IPS-20b (cell line): ENCODE measurements at regions not wholly inside any gene's neighbourhood (a gene's known extent, or its start where the extent isn't known, plus 50 kb on each side); places are given as distances from the start of the nearest gene placed in this dataset.
"Not testable (repeated sequence)": the region's sequence is repeated elsewhere in the genome, so short reads cannot be mapped to it uniquely, and the experiment has no call there.

Source experiments
- H3K27ac ChIP-seq: one replicate; pipeline ENCODE4 v1.5.1; 2013; ENCODE audit warnings: low read length
- H3K27me3 ChIP-seq: 2 replicates; pipeline ENCODE4 v1.6.1; 2013; ENCODE audit warnings: mild to moderate bottlenecking, low read length, inconsistent platforms; ENCODE audit not compliant: insufficient read depth
- H3K36me3 ChIP-seq: 2 replicates; pipeline ENCODE4 v1.6.1; 2013; ENCODE audit warnings: low read depth, mild to moderate bottlenecking, inconsistent platforms, low read length, moderate library complexity; ENCODE audit not compliant: insufficient read depth
- H3K4me1 ChIP-seq: 2 replicates; pipeline ENCODE4 v1.6.1; 2013; ENCODE audit warnings: mild to moderate bottlenecking, control low read depth, inconsistent platforms, low read length, moderate library complexity; ENCODE audit not compliant: insufficient read depth
- H3K4me3 ChIP-seq: 2 replicates; pipeline ENCODE4 v1.5.1; 2013; ENCODE audit warnings: mild to moderate bottlenecking, low read length, inconsistent platforms
- H3K9ac ChIP-seq: 2 replicates; pipeline ENCODE4 v1.6.1; 2013; ENCODE audit warnings: low read depth, mild to moderate bottlenecking, inconsistent platforms, low read length, moderate library complexity
- H3K9me3 ChIP-seq: 2 replicates; pipeline ENCODE4 v1.6.1; 2013; ENCODE audit warnings: mild to moderate bottlenecking, low read depth, low read length, inconsistent platforms; ENCODE audit not compliant: insufficient read depth

- Histone ChIP-seq H3K27me3 (no peaks in the 10 kb centered on the region), H3K4me1 (no peaks in the 10 kb centered on the region), H3K27ac (no peak overlapping the region), H3K36me3 (no peaks in the 10 kb centered on the region), H3K9me3 (peaks cover 9% of the 10 kb centered on the region; the same call in 1 of the 2 replicates), H3K9ac (no peak overlapping the region), H3K4me3 (no peak overlapping the region)
Observed at GRCh38 chr1:73333847-73334503, 864.0 kb downstream of the LRRIQ3 start.

DNA sequence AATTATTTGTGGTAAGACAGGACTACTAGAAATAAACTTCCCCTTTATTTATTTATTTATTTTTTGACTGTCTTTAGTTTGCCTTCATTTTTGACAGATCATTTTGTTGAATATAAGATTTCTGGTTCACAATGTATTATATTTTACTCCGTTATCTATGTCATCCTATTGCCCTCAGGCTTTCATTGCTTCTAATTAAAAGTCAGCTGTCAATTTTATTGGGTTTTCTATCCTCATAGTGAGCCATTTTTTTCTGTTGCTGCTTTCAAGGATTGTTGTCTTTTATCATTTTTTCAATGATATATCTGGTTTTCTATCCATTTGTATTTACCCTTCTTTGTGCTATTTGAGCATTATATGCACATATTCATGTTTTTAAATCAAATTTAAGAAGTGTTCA is 866.2 kb downstream of the LRRIQ3 start:
- no peaks in the 10 kb centered on the region for H3K36me3 ChIP-seq
- H3K27ac ChIP-seq, result no peak overlapping the region
- no peaks in the 10 kb centered on the region for H3K4me1 ChIP-seq
- no peak overlapping the region for H3K4me3 ChIP-seq
- H3K9ac ChIP-seq, result no peak overlapping the region
- H3K27me3 ChIP-seq, result no peaks in the 10 kb centered on the region
- H3K9me3 ChIP-seq, result peaks cover 9% of the 10 kb centered on the region; the same call in 1 of the 2 replicates

- peaks cover 9% of the 10 kb centered on the region; the same call in 1 of the 2 replicates for H3K9me3 ChIP-seq
- H3K27me3 ChIP-seq, result no peaks in the 10 kb centered on the region
- H3K9ac ChIP-seq, result no peak overlapping the region
- no peaks in the 10 kb centered on the region for H3K36me3 ChIP-seq
- no peak overlapping the region for H3K27ac ChIP-seq
- no peak overlapping the region for H3K4me3 ChIP-seq
- H3K4me1 ChIP-seq, result no peaks in the 10 kb centered on the region
Observed at GRCh38 chr1:73327998-73328397, 870.0 kb downstream of the LRRIQ3 start.

GRCh38 chr1:73327180-73327793 is 870.7 kb downstream of the LRRIQ3 start:
- Histone ChIP-seq H3K4me3 (no peak overlapping the region), H3K9me3 (peaks cover 8% of the 10 kb centered on the region; the same call in 1 of the 2 replicates), H3K9ac (no peak overlapping the region), H3K27ac (no peak overlapping the region), H3K27me3 (no peaks in the 10 kb centered on the region), H3K4me1 (no peaks in the 10 kb centered on the region), H3K36me3 (no peaks in the 10 kb centered on the region)

- Histone ChIP-seq H3K36me3 (no peaks in the 10 kb centered on the region), H3K9ac (no peak overlapping the region), H3K4me1 (no peaks in the 10 kb centered on the region), H3K27me3 (no peaks in the 10 kb centered on the region), H3K4me3 (no peak overlapping the region), H3K27ac (no peak overlapping the region), H3K9me3 (peaks cover 1% of the 10 kb centered on the region; the same call in 1 of the 2 replicates)
Observed at GRCh38 chr1:73326663-73327062, 871.3 kb downstream of the LRRIQ3 start.

DNA sequence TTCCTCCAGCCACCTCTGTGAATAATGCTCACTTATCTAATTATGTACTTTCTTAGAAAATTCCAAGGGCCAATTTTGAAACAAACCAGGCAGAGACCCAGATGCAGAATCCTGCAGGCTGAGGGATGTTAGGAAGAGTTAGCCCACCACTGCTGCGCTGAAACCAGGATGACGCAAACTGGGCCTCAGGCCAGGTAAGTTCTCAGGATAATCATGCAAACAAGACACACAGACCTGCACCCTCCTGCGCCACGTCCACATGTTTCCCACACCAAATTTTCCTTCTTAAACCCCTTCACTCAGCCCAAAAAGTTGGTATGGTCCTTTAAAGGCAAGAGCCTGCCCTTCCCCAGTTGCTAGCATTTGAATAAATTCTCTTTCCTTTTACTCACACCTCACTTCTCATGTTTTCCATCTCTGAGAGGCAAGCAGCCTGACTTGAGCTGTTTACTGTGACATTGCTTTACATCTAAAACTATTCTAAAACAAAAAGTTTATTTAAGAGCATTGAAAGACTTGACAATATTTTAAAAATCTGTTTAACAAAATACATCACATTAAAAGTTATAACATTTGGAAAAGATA is 887.1 kb downstream of the LRRIQ3 start:
- Histone ChIP-seq H3K9me3 (no peaks in the 10 kb centered on the region), H3K36me3 (no peaks in the 10 kb centered on the region), H3K4me1 (peaks cover 6% of the 10 kb centered on the region; the same call in 1 of the 2 replicates), H3K27me3 (no peaks in the 10 kb centered on the region), H3K27ac (no peak overlapping the region), H3K4me3 (no peak overlapping the region), H3K9ac (0 out of 2 replicates have a peak overlapping the region, but pooled peaks have one; percentile 27)

- no peaks in the 10 kb centered on the region for H3K36me3 ChIP-seq
- H3K9me3 ChIP-seq, result no peaks in the 10 kb centered on the region
- peaks cover 6% of the 10 kb centered on the region; the same call in 1 of the 2 replicates for H3K4me1 ChIP-seq
- H3K27ac ChIP-seq, result no peak overlapping the region
- H3K9ac ChIP-seq, result no peak overlapping the region
- no peaks in the 10 kb centered on the region for H3K27me3 ChIP-seq
- H3K4me3 ChIP-seq, result no peak overlapping the region
Observed at GRCh38 chr1:73306899-73307555, 890.9 kb downstream of the LRRIQ3 start.

- H3K9me3 ChIP-seq, result peaks cover 19% of the 10 kb centered on the region
- no peak overlapping the region for H3K9ac ChIP-seq
- H3K4me3 ChIP-seq, result no peak overlapping the region
- H3K27me3 ChIP-seq, result no peaks in the 10 kb centered on the region
- no peak overlapping the region for H3K27ac ChIP-seq
- H3K4me1 ChIP-seq, result no peaks in the 10 kb centered on the region
- H3K36me3 ChIP-seq, result no peaks in the 10 kb centered on the region
Observed at GRCh38 chr1:73273886-73274285, 924.1 kb downstream of the LRRIQ3 start.

GRCh38 chr1:73245196-73245595 is 952.8 kb downstream of the LRRIQ3 start:
- peaks cover 33% of the 10 kb centered on the region for H3K9me3 ChIP-seq
- H3K4me1 ChIP-seq, H3K36me3 ChIP-seq, H3K27me3 ChIP-seq, H3K4me3 ChIP-seq, H3K27ac ChIP-seq, H3K9ac ChIP-seq: not testable (repeated sequence)

GRCh38 chr1:73218995-73219546 is 936.7 kb upstream of the NEGR1 start:
- no peak overlapping the region for H3K27ac ChIP-seq
- no peaks in the 10 kb centered on the region for H3K4me1 ChIP-seq
- H3K4me3 ChIP-seq, result no peak overlapping the region
- no peaks in the 10 kb centered on the region for H3K36me3 ChIP-seq
- H3K9me3 ChIP-seq, result 0 out of 2 replicates have a peak, but pooled peaks cover 6% of the 10 kb centered on the region
- no peaks in the 10 kb centered on the region for H3K27me3 ChIP-seq
- no peak overlapping the region for H3K9ac ChIP-seq

DNA sequence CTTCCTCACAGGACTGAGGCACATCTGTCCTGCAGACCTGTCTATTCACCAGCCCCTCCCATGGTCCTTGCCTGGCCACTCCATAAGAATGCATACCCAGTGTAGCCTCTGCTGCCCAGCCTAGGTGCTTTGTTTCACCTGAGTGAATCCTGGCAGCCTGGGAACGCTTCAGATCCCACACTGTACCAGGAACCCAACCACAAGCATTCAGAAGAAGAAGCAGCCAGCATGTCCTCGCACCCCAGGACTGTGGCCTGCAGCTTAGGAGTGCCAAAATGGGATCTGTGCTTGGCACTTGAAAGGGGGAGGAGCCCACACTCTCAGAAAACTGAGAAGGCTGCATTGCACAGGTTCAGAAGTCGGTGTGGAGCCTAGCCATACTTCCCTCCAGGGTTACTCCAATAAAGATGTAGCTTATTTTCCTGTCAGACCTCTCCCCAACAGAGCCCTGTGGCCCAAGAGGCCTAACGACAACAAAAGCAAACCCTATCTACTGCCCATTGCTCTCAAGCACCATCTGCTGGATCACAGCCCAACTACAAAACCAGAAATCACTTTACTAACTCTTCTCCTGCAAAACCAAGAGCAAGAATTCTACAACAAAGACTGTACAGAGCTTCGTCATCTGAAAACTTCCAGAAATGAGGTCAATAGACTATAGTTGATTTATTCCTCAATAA is 923.1 kb upstream of the NEGR1 start:
- no peaks in the 10 kb centered on the region for H3K4me1 ChIP-seq
- no peak overlapping the region for H3K27ac ChIP-seq
- no peak overlapping the region for H3K9ac ChIP-seq
- no peaks in the 10 kb centered on the region for H3K36me3 ChIP-seq
- no peaks in the 10 kb centered on the region for H3K27me3 ChIP-seq
- H3K4me3 ChIP-seq, result no peak overlapping the region
- H3K9me3 ChIP-seq, result no peaks in the 10 kb centered on the region; the same call in 1 of the 2 replicates
